ENCODE measurements at regions not wholly inside any gene's neighbourhood (a gene's known extent, or its start where the extent isn't known, plus 50 kb on each side); places are given as distances from the start of the nearest gene placed in this dataset.
"Not testable (repeated sequence)": the region's sequence is repeated elsewhere in the genome, so short reads cannot be mapped to it uniquely, and the experiment has no call there.

DNA sequence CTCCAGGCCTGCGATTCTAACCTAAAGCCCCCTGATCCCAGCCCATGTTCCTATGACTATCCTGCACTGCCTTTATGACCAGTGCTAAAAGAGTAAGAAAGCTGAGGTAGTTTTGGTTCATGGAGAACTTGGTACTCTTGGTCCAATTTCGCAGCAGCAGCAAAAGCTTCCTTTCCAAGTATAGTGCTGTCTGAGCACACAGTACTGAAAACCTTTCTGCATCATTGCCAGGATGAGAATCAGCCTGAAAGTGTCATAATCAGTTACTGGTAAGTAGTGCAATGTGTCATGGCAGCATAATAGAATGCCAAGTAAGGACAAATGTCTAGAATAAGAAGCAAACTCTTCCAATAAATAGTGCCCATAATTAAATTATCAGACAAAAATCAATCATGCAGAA is 889.6 kb upstream of the ADGRL4 start (continued):
- TF ChIP-seq, protein P1, sequence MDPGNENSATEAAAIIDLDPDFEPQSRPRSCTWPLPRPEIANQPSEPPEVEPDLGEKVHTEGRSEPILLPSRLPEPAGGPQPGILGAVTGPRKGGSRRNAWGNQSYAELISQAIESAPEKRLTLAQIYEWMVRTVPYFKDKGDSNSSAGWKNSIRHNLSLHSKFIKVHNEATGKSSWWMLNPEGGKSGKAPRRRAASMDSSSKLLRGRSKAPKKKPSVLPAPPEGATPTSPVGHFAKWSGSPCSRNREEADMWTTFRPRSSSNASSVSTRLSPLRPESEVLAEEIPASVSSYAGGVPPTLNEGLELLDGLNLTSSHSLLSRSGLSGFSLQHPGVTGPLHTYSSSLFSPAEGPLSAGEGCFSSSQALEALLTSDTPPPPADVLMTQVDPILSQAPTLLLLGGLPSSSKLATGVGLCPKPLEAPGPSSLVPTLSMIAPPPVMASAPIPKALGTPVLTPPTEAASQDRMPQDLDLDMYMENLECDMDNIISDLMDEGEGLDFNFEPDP (CRISPR knock-in tag; conservative IDR thresholded peaks at IDR 0.05): no peak
- no peak for TF ChIP-seq YY1 (IDR thresholded peaks at IDR 0.05; ENCODE audit: insufficient read depth, insufficient replicate concordance, low read depth, low read length)

DNA sequence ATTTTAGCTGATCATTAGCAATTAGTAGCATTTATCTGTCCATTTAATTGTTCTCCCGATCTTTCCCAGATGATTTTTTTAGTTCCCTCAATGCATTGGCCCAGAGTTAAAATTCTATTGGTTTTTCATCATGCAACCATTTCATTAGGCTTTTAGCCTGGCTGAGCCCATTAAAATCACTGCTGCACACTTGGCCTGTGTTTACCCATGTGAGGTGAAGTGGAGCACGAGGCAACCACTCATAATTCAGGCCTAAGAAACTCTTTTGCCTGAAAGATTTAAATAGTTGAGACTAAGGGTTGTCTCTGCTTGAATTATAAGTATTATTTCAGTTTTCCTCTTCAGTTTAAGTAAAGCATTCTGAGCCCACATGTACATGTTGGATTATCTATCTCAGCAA is 889.0 kb upstream of the ADGRL4 start:
- Histone ChIP-seq H4K20me1 (ENCODE audit: insufficient read depth, low read length) (no peaks in the 10 kb centered on the region), H3K9me3 (ENCODE audit: low read length) (peaks cover 69% of the 10 kb centered on the region), H3K79me2 (ENCODE audit: insufficient read depth, low read length) (no peaks in the 10 kb centered on the region), H3K27ac (ENCODE audit: extremely low read length, insufficient read depth, low read length) (no peak overlapping the region), H3K9ac (ENCODE audit: insufficient read depth, low read depth, low read length) (no peak overlapping the region), H2AFZ (ENCODE audit: low read length) (no peak overlapping the region), H3K4me1 (ENCODE audit: insufficient read depth, low read length) (no peaks in the 10 kb centered on the region), H3K27me3 (ENCODE audit: control insufficient read depth in 1 of 2, insufficient read depth in 2 of 2, low read length in 2 of 2) (no peaks in the 10 kb centered on the region; a peak in 1 of 5 replicates), H3K36me3 (replicated peaks in 1 of 2; ENCODE audit: control insufficient read depth in 1 of 2, insufficient read depth in 2 of 2, low read length in 2 of 2) (no peaks in the 10 kb centered on the region), H3K4me2 (ENCODE audit: low read depth, low read length) (no peak overlapping the region), H3K4me3 (replicated peaks in 1 of 3; ENCODE audit: insufficient read depth in 1 of 3, low read depth in 2 of 3, low read length in 3 of 3) (no peak overlapping the region)
- intact Hi-C loops (cut with micrococcal nuclease; ENCODE audit: unreplicated experiment) (no loop called here), in situ Hi-C loops (cut with HindIII; ENCODE audit: extremely low pct_ligation_motif_present, low pct_unique_long_range_greater_than_20kb) (no loop called here)
- ChIA-PET POLR2A (no interaction called here), CTCF (ENCODE audit: low intra/inter-chr PET ratio, low total read pairs) (no interaction called here)
- WGBS (ENCODE audit: low lambda C conversion rate): 2% methylated on average over 2 of the region's 2 CpGs
- TF ChIP-seq DR1 (CRISPR knock-in tag; IDR thresholded peaks at IDR 0.05) (no peak), ZMYM3 (CRISPR knock-in tag; IDR thresholded peaks at IDR 0.05) (no peak), YEATS2 (CRISPR knock-in tag; IDR thresholded peaks at IDR 0.05; ENCODE audit: borderline replicate concordance) (no peak)
- TF ChIP-seq, protein P2, sequence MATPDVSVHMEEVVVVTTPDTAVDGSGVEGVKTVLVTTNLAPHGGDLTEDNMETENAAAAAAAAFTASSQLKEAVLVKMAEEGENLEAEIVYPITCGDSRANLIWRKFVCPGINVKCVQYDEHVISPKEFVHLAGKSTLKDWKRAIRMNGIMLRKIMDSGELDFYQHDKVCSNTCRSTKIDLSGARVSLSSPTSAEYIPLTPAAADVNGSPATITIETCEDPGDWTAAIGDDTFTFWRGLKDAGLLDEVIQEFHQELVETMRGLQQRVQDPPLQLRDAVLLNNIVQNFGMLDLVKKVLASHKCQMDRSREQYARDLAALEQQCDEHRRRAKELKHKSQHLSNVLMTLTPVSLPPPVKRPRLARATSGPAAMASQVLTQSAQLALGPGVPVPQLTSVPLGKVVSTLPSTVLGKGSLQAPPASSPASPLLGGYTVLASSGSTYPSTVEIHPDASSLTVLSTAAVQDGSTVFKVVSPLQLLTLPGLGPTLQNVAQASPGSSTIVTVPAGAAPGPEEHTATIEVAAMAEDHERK (CRISPR knock-in tag; IDR thresholded peaks at IDR 0.05; ENCODE audit: low read depth): no peak
- no peak for DNase-seq (ENCODE audit: low spot score)
- BruUV-seq (replicated peaks): no TSS peak
- ATAC-seq: no peak
- FAIRE-seq: no peak

DNA sequence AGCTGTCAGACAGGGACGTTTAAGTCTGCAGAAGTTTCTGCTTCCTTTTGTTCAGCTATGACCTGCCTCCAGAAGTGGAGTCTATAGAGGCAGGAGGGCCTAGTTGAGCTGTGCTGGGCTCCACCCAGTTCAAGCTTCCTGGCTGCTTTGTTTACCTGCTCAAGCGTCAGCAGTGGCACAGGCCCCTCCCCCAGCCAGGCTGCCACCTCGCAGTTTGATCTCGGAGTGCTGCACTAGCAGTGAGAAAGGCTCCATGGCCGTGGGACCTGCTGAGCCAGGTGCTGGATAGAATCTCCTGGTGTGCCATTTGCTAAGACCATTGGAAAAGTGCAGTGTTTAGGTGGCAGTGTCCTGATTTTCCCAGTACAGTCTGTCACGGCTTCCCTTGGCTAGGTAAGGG is 887.6 kb upstream of the ADGRL4 start:
- FAIRE-seq; H3K4me3 ChIP-seq (replicated peaks in 1 of 3; ENCODE audit: insufficient read depth in 1 of 3, low read depth in 2 of 3, low read length in 3 of 3); H3K27me3 ChIP-seq (ENCODE audit: control insufficient read depth in 1 of 2, insufficient read depth in 2 of 2, low read length in 2 of 2); intact Hi-C loops (cut with micrococcal nuclease; ENCODE audit: unreplicated experiment); H3K79me2 ChIP-seq (ENCODE audit: insufficient read depth, low read length); H4K20me1 ChIP-seq (ENCODE audit: insufficient read depth, low read length); H3K4me1 ChIP-seq (ENCODE audit: insufficient read depth, low read length); H3K36me3 ChIP-seq (replicated peaks in 1 of 2; ENCODE audit: control insufficient read depth in 1 of 2, insufficient read depth in 2 of 2, low read length in 2 of 2); BruUV-seq (replicated peaks); DNase-seq (ENCODE audit: low spot score); ATAC-seq; in situ Hi-C loops (cut with HindIII; ENCODE audit: extremely low pct_ligation_motif_present, low pct_unique_long_range_greater_than_20kb); H3K9ac ChIP-seq (ENCODE audit: insufficient read depth, low read depth, low read length); POLR2A ChIA-PET; H3K27ac ChIP-seq (ENCODE audit: extremely low read length, insufficient read depth, low read length); CTCF ChIA-PET (ENCODE audit: low intra/inter-chr PET ratio, low total read pairs); H2AFZ ChIP-seq (ENCODE audit: low read length); H3K4me2 ChIP-seq (ENCODE audit: low read depth, low read length): not testable (repeated sequence)
- no CpG with 5 or more reads among the region's 6 CpGs for WGBS (ENCODE audit: low lambda C conversion rate)
- peaks cover 55% of the 10 kb centered on the region for H3K9me3 ChIP-seq (ENCODE audit: low read length)

Measured in HepG2 (cell line).